Gastroesophageal sphincter (tissue), 4 donors: ENCODE measurements at regions not wholly inside any gene's neighbourhood (a gene's known extent, or its start where the extent isn't known, plus 50 kb on each side); places are given as distances from the start of the nearest gene placed in this dataset.

Source experiments
- ATAC-seq: fragments of 150-250 bp; one replicate; pipeline ENCODE4 v1.9.1; 2016; ENCODE audit warnings: mild to moderate bottlenecking, moderate library complexity
- H3K27ac ChIP-seq, 4 donors: fragments of 200-600 bp; sonication (generic) in 3 of 4; 1 replicate in 3 of 4; 2 replicates in 1 of 4; pipeline ENCODE4 v1.5.1; 2016 to 2019
- H3K27me3 ChIP-seq: fragments of 200-600 bp; sonication (generic); one replicate; pipeline ENCODE4 v1.5.1; 2019
- H3K36me3 ChIP-seq, 2 donors: fragments of 200-600 bp; sonication (generic); one replicate each; pipeline ENCODE4 v1.5.1; 2019; ENCODE audit warnings: control low read depth in 1 of 2
- H3K4me1 ChIP-seq, 3 donors: fragments of 200-600 bp; sonication (generic); 1 replicate in 2 of 3; 2 replicates in 1 of 3; pipeline ENCODE4 v1.5.1; 2016 to 2019; ENCODE audit warnings: control low read depth in 2 of 3
- H3K4me3 ChIP-seq, 2 donors: fragments of 200-600 bp; sonication (generic); one replicate each; pipeline ENCODE4 v1.5.1; 2019; ENCODE audit warnings: mild to moderate bottlenecking in 1 of 2, moderate library complexity in 1 of 2
- H3K9me3 ChIP-seq, 3 donors: fragments of 200-600 bp; sonication (generic); one replicate each; pipeline ENCODE4 v1.5.1; 2017 to 2019; ENCODE audit warnings: control low read depth in 2 of 3
- CTCF ChIP-seq, 4 experiments: fragments of 200-600 bp in 2 of 4; fragments of 450-650 bp in 2 of 4; sonication (generic) in 1 of 4; IDR thresholded peaks; one replicate each; pipeline ENCODE4 v1.5.1; 2017 to 2019; ENCODE audit warnings: antibody characterized with exemption in 4 of 4, mild to moderate bottlenecking in 2 of 4, moderate library complexity in 2 of 4
- EP300 ChIP-seq: sonication (generic); formaldehyde crosslinking; IDR thresholded peaks from one replicate; pipeline ENCODE4 v1.6.1; 2017; ENCODE audit warnings: antibody characterized with exemption, mild to moderate bottlenecking
- POLR2A ChIP-seq, 2 donors: fragments of 450-650 bp; IDR thresholded peaks; one replicate each; pipeline ENCODE4 v1.6.1; 2017; ENCODE audit warnings: antibody characterized with exemption in 2 of 2, mild to moderate bottlenecking in 2 of 2, moderate library complexity in 1 of 2
- POLR2AphosphoS5 ChIP-seq: sonication (generic); formaldehyde crosslinking; IDR thresholded peaks from one replicate; pipeline ENCODE4 v1.6.1; 2017; ENCODE audit warnings: antibody characterized with exemption
- WGBS, 2 donors: methylation state at CpG; one replicate each; pipeline ENCODE4 v1.1.5; 2018; ENCODE audit warnings: low coverage in 1 of 2; 5-methylcytosine and 5-hydroxymethylcytosine counted together

- H3K4me1 ChIP-seq = no peaks in the 10 kb centered on the region
- WGBS, 2 donors = 60 to 91% methylated on average over 2 of the region's 2 CpGs
- H3K36me3 ChIP-seq = no peaks in the 10 kb centered on the region
- H3K9me3 ChIP-seq = no peaks in the 10 kb centered on the region
- no peak overlapping the region for H3K4me3 ChIP-seq
- no peak for ATAC-seq
- no peak for TF ChIP-seq POLR2A (IDR thresholded peaks at IDR 0.05)
- no peak for TF ChIP-seq CTCF (IDR thresholded peaks at IDR 0.05)
- no peak for TF ChIP-seq POLR2AphosphoS5
- no peak for TF ChIP-seq EP300
- H3K27me3 ChIP-seq = no peaks in the 10 kb centered on the region
- H3K27ac ChIP-seq = no peak overlapping the region
Measured at GRCh38 chr3:53991240-53991639, 99.6 kb upstream of the SELENOK start.

- Histone ChIP-seq H3K9me3 (no peaks in the 10 kb centered on the region), H3K27me3 (peaks cover 6% of the 10 kb centered on the region), H3K4me1 (no peaks in the 10 kb centered on the region), H3K4me3 (no peak overlapping the region), H3K36me3 (no peaks in the 10 kb centered on the region), H3K27ac (no peak overlapping the region)
- WGBS, 2 donors = 37 to 44% methylated on average over 7 of the region's 7 CpGs
- TF ChIP-seq EP300 (no peak), POLR2A (IDR thresholded peaks at IDR 0.05) (no peak), POLR2AphosphoS5 (no peak), CTCF (IDR thresholded peaks at IDR 0.05) (no peak)
- no peak for ATAC-seq
Measured at GRCh38 chr3:53989946-53990345, 98.3 kb upstream of the SELENOK start.

- H3K27ac ChIP-seq = no peak overlapping the region
- 31 to 45% methylated on average over 4 of the region's 4 CpGs for WGBS, 2 donors
- TF ChIP-seq POLR2AphosphoS5 (no peak), POLR2A (IDR thresholded peaks at IDR 0.05) (no peak), CTCF (IDR thresholded peaks at IDR 0.05) (no peak), EP300 (no peak)
- no peaks in the 10 kb centered on the region for H3K9me3 ChIP-seq
- no peak overlapping the region for H3K4me3 ChIP-seq
- H3K36me3 ChIP-seq = no peaks in the 10 kb centered on the region
- ATAC-seq = no peak
- H3K4me1 ChIP-seq = no peaks in the 10 kb centered on the region
- peaks cover 6% of the 10 kb centered on the region for H3K27me3 ChIP-seq
Measured at GRCh38 chr3:53989451-53989850, 97.8 kb upstream of the SELENOK start.

GRCh38 chr3:53978386-53978785, 86.7 kb upstream of the SELENOK start:
- Histone ChIP-seq H3K4me1 (no peaks in the 10 kb centered on the region), H3K27ac (no peak overlapping the region), H3K4me3 (no peak overlapping the region), H3K27me3 (peaks cover 27% of the 10 kb centered on the region), H3K36me3 (no peaks in the 10 kb centered on the region), H3K9me3 (peaks cover 0 to 34% (median 0%) of the 10 kb centered on the region in 3 donors)
- WGBS, 2 donors = 13 to 20% methylated on average over 1 to 2 of the region's 3 CpGs
- TF ChIP-seq EP300 (no peak), POLR2AphosphoS5 (no peak), POLR2A (IDR thresholded peaks at IDR 0.05) (no peak), CTCF (IDR thresholded peaks at IDR 0.05) (no peak)
- no peak for ATAC-seq

GRCh38 chr3:53975382-53975781, 83.7 kb upstream of the SELENOK start:
- H3K4me1 ChIP-seq = no peaks in the 10 kb centered on the region
- ATAC-seq = no peak
- peaks cover 0 to 47% (median 0%) of the 10 kb centered on the region in 3 donors for H3K9me3 ChIP-seq
- 72 to 82% methylated on average over 2 of the region's 2 CpGs for WGBS, 2 donors
- TF ChIP-seq CTCF (IDR thresholded peaks at IDR 0.05) (no peak), EP300 (no peak), POLR2A (IDR thresholded peaks at IDR 0.05) (no peak), POLR2AphosphoS5 (no peak)
- H3K36me3 ChIP-seq = no peaks in the 10 kb centered on the region
- H3K4me3 ChIP-seq = no peak overlapping the region
- no peak overlapping the region for H3K27ac ChIP-seq
- H3K27me3 ChIP-seq = peaks cover 18% of the 10 kb centered on the region
